GM21367 (cell line): ENCODE measurements at regions not wholly inside any gene's neighbourhood (a gene's known extent, or its start where the extent isn't known, plus 50 kb on each side); places are given as distances from the start of the nearest gene placed in this dataset.
"Not testable (repeated sequence)": the region's sequence is repeated elsewhere in the genome, so short reads cannot be mapped to it uniquely, and the experiment has no call there.

ENCODE experiments used
- ATAC-seq: cut with Tn5 transposase; IDR thresholded peaks from one replicate; pipeline ENCODE4 v1.9.1; 2021; ENCODE audit not compliant: unreplicated experiment

- no peak for ATAC-seq
Observed at GRCh38 chr16:88298181-88298832, 84.5 kb upstream of the ZNF469 start.

GRCh38 chr16:88298833-88299745, 83.7 kb upstream of the ZNF469 start:
- ATAC-seq = no peak

GRCh38 chr16:88299751-88300462, 82.9 kb upstream of the ZNF469 start:
- no peak for ATAC-seq

- no peak for ATAC-seq
Observed at GRCh38 chr16:88300463-88300835, 82.3 kb upstream of the ZNF469 start.

- ATAC-seq = no peak
Observed at GRCh38 chr16:88301431-88301830, 81.3 kb upstream of the ZNF469 start.

DNA sequence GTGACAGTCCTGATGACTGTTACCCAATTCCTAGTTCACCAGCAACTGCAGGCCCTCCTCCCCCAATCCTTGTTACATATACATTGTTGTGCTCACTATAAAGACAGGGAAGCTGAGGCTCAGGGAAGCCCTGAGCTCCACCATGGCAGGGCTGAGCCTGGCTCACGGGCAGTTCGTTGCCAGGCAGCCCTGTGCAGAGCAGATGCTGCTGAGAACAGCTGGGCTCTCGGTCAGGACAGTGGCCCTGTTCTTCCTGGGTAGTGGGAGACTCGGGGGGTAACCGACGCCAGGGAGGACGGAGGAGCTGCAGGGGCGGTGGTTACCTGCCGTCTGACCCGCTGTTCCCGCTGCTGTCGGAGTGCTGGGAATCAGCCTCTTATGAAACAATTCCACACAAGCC, 80.9 kb upstream of the ZNF469 start:
- ATAC-seq = no peak

- no peak for ATAC-seq
Observed at GRCh38 chr16:88302666-88303065, 80.1 kb upstream of the ZNF469 start.

DNA sequence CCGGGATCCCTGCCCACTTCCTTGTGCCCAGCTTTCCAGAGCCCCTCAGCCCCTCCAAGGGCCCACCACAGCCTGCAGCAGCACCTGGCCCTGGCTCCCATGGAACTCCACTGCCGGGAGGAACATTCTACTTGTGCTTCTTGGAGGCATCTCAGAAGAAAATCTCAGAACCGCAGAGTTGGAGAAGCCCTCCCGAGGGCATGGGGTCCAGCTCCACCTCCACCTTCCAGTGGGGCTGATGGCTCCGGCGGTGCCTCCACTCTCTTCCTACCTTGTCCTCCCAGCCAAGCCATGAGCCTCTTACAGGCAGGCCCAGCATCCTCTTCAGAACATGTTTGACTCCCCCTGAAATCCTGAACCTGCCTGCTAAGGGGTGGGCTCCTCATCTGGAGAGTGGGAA, 79.4 kb upstream of the ZNF469 start:
- ATAC-seq = no peak

DNA sequence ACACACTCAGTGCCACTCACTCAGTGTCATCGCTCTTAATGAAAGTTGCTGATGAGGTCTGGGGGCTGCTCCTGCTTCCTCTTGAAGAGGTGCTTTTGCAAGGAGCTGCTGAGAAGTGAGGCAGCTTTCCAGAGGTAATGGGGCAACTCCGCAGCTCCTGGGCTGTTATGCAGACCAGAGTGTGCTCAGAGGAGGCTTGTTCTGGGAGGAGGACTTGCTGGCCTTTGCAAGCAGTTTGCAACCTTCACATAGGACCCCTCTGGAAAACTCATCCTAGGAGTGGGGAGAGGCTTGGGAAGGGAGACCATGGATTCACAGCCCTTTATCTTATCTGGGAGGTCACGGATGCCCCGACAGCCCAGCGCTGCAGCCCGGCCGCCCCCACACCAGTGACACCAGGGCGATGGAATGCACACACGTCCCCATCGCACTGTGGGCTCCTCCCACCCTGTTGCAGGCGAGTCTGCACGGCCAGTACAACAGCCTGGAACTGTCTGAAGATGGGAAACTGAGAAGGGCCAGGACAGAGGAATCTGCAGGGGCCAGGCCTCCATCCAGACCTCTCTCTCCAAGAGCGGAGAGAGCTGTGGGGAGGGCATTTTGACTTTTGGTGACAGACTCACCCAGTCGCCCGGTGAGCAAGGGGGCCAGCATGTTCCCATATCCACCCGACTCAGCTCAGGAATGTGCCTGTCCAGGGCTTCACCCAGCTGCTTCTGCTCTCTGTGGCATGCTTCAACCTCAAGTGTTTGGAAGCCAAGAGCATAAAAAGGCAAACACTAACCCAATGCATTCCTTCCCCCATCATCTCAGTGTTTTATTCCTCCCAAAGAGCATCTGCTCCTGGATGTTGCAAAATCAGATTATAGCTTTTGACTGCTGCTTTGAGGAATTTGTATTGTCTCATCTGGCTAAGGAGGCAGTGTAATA, 78.6 kb upstream of the ZNF469 start:
- no peak for ATAC-seq

DNA sequence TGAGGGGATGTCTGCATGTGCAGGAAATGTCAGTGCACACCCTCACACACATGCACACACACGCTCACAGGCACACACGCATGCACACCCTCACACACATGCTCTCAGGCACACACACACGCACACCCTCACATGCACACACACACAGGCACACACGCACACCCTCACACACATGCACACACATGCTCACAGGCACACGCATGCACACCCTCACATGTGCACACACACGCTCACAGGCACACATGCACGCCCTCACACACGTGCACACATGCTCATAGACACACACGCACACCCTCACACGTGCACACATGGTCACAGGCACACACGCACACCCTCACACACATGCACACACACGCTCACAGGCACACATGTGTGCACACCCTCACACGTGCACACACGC, 77.6 kb upstream of the ZNF469 start:
- no peak for ATAC-seq

GRCh38 chr16:88306411-88306810, 76.3 kb upstream of the ZNF469 start:
- ATAC-seq = no peak

GRCh38 chr16:88306860-88307545, 75.8 kb upstream of the ZNF469 start:
- no peak for ATAC-seq

DNA sequence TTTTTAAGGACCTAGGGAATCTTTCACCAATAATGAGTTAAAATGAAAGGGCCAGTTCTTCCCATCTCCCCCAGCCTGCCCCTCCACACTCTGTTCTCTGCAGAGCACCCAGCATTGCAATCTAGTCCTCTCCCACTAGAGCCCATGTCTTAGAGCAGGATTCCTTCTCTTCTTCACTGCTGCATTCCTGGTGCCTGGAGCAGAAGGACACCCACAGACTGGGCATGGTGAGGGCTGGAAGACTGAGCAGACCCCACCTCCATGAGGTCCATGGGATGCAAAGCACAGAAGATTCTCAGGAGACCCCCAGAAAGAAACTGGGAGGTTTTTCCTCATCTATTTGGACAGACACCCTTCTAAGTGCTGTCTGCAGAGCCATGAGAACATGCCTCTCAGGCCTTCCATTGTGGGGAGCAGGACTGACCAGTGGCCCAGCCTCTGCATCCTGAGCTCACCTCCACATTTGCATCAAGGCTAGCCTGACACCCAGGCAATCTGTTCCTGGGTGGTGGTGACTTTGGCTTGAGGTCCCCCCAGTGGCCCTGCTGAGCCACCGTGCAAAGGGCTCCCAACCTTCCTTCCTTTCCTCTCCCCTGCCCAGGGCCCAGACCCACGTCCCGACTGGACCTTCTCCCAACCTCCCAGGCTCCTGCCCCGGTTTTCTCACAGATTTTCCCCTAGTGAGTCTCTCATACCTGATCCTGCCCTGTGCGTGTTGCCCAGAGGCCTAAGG, 74.2 kb upstream of the ZNF469 start:
- ATAC-seq = no peak

DNA sequence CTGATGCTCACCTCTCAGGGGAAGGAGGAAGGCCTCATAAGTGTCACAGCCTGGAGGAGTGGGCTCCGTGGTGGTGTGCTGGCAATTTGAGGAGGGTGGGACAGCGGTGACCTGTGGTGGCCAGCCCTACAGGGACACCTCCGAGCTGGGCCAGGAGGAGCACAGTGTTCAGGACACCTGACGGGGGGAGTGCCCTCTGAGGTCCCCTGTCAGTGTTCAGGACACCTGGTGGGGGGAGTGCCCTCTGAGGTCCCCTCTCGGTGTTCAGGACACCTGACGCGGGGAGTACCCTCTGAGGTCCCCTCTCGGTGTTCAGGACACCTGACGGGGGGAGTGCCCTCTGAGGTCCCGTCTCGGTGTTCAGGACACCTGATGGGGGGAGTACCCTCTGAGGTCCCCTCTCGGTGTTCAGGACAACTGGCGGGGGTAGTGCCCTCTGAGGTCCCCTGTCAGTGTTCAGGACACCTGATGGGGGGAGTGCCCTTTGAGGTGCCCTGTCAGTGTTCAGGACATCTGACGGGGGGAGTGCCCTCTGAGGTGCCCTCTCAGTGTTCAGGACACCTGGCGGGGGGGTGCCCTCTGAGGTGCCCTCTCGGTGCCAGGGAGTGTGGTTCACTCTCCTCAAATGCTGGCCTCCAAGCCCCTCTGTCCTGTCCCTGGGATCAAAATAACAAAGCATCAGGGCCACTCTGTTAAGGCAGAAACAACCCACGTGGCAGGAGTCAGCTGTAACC, 73.4 kb upstream of the ZNF469 start:
- no peak for ATAC-seq

DNA sequence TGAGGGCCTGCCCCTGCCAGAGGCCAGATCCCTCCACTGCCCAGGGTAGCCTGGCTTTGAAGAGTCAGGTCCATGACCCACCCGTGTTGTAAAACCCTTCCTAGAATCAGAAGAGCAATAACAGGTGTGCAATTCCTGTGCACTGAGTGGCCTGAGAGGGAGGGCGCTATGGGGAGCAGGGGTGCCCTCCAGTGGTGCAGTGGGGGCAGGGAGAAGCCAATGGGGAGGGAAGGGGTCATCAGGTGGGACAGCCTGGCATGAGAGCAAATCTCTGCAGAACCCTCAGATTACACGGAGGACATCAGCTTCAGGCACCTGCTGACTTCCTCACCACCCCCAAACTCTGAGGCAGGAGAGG, 72.9 kb upstream of the ZNF469 start:
- ATAC-seq = no peak

GRCh38 chr16:88310796-88311605, 71.8 kb upstream of the ZNF469 start:
- no peak for ATAC-seq

DNA sequence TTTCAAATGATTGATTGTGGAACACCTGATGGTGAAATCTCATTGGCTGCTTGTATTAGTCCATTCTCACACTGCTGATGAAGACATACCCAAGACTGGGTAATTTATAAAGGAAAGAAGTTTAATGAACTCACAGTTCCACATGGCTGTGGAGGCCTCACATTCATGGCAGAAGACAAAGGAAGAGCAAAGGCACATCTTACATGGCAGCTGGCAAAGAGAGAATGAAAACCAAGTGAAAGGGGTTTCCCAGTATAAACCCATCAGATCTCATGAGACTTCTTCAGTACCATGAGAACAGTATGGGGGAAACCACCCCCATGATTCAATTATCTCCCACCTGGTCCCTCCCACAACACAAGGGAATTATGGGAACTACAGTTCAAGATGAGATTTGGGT, 70.9 kb upstream of the ZNF469 start:
- ATAC-seq = not testable (repeated sequence)

- ATAC-seq = no peak
Observed at GRCh38 chr16:88312732-88313131, 70.0 kb upstream of the ZNF469 start.
